Activated T-helper 1 cell treated with anti-CD3 and anti-CD28 coated beads, Interleukin-12 subunit alpha, Interleukin-12 subunit beta, Interleukin-2, Interleukin-4 antibody, amounts not matched to agents 30 ng/mL and 10 ng/mL and 1 ng/mL, durations not matched to agents 14 hours and 24 hours and 36 hours (primary cell): ENCODE measurements at regions not wholly inside any gene's neighbourhood (a gene's known extent, or its start where the extent isn't known, plus 50 kb on each side); places are given as distances from the start of the nearest gene placed in this dataset.

Experiments used
- DNase-seq: peaks from one replicate; pipeline ENCODE4 v3.0.0; 2021; ENCODE audit warnings: low spot score
- H3K27ac Mint-ChIP-seq: one replicate; pipeline ENCODE4 v1.8.0; 2021; ENCODE audit warnings: mild to moderate bottlenecking, mixed read lengths
- H3K27me3 Mint-ChIP-seq: one replicate; pipeline ENCODE4 v1.8.0; 2022; ENCODE audit warnings: mild to moderate bottlenecking, moderate library complexity, mixed read lengths; ENCODE audit not compliant: insufficient read depth
- H3K36me3 Mint-ChIP-seq: one replicate; pipeline ENCODE4 v1.8.0; 2021; ENCODE audit warnings: low read depth, mixed read lengths
- H3K4me1 Mint-ChIP-seq: one replicate; pipeline ENCODE4 v1.8.0; 2021; ENCODE audit warnings: low read depth, mixed read lengths
- H3K4me3 Mint-ChIP-seq: one replicate; pipeline ENCODE4 v1.8.0; 2021; ENCODE audit warnings: mild to moderate bottlenecking, moderate library complexity, mixed read lengths
- H3K9me3 Mint-ChIP-seq: one replicate; pipeline ENCODE4 v1.8.0; 2021; ENCODE audit warnings: mixed read lengths
- intact Hi-C: fragments of 100-400 bp; cut with micrococcal nuclease; formaldehyde crosslinking; loops from one replicate; pipeline ENCODE4 v1.15.1; 2024

DNA sequence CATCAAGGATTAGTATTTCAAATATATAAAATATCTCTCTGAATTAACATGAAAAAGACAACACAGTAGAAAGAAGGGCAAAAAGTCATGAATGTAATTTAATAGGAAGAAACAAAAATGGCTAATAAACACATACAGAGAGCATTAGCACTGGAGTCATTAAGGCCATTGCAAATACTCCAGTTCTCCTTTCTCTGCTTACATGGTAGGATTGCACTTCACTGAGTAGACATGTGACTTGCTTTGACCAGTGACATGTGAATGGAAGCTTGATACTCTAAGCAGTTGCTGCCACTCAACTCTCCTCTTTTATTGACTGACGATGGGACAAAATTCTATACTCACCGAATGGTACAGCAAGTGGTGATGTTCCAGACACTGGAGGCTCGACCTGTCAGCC lies 153.9 kb upstream of the LGALSL start:
- Mint-ChIP-seq H3K27me3 (peaks cover 20% of the 10 kb centered on the region), H3K9me3 (no peaks in the 10 kb centered on the region), H3K36me3 (no peaks in the 10 kb centered on the region), H3K4me3 (no peak overlapping the region), H3K27ac (no peak overlapping the region), H3K4me1 (peaks cover 28% of the 10 kb centered on the region)
- DNase-seq: no peak
- intact Hi-C loops: no loop called here

DNA sequence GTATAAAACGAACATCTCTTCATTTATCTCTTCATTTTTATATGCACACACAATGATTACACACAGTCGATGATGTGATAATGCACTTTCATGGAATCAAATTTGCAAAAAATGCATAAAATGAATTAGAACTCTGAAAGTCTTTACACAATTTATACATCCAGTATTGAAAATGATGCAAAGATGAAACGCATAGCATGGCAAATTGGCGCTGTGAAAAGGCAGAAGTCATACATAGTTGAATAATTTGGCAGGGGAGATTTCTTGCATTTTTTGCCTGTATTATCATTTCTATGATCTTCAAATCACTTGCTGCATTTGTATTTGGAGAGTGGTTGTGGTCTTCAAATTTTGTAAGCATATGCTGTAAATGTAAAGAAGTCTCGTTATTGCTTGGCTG lies 150.7 kb upstream of the LGALSL start:
- H3K4me3 Mint-ChIP-seq: no peak overlapping the region
- H3K27ac Mint-ChIP-seq: no peak overlapping the region
- peaks cover 20% of the 10 kb centered on the region for H3K27me3 Mint-ChIP-seq
- H3K4me1 Mint-ChIP-seq: peaks cover 5% of the 10 kb centered on the region
- H3K9me3 Mint-ChIP-seq: peaks cover 8% of the 10 kb centered on the region
- no peaks in the 10 kb centered on the region for H3K36me3 Mint-ChIP-seq
- no peak for DNase-seq
- intact Hi-C loops: no loop called here

DNA sequence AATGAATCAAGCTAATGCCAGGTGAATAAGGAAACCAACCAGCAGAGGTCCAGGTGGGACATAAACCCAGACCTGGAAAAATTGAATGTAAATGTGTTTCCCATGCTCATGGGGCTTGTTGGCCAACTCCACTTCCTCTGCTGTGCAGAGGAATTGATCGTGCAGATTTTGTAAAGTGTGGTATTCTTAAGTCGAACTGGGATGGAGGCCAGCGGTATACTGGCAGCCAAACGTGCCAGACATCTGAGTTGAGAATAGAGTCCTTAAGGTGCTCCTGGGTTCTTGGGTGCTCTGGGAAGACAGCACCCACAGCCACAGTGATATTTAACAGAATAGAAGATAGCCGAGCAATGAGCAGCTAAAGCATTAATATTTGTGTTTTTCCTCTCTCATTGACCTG lies 146.5 kb upstream of the LGALSL start:
- H3K27me3 Mint-ChIP-seq: peaks cover 6% of the 10 kb centered on the region
- no peaks in the 10 kb centered on the region for H3K4me1 Mint-ChIP-seq
- H3K9me3 Mint-ChIP-seq: peaks cover 8% of the 10 kb centered on the region
- no peak for DNase-seq
- H3K36me3 Mint-ChIP-seq: no peaks in the 10 kb centered on the region
- H3K4me3 Mint-ChIP-seq: no peak overlapping the region
- intact Hi-C loops: no loop called here
- H3K27ac Mint-ChIP-seq: no peak overlapping the region

DNA sequence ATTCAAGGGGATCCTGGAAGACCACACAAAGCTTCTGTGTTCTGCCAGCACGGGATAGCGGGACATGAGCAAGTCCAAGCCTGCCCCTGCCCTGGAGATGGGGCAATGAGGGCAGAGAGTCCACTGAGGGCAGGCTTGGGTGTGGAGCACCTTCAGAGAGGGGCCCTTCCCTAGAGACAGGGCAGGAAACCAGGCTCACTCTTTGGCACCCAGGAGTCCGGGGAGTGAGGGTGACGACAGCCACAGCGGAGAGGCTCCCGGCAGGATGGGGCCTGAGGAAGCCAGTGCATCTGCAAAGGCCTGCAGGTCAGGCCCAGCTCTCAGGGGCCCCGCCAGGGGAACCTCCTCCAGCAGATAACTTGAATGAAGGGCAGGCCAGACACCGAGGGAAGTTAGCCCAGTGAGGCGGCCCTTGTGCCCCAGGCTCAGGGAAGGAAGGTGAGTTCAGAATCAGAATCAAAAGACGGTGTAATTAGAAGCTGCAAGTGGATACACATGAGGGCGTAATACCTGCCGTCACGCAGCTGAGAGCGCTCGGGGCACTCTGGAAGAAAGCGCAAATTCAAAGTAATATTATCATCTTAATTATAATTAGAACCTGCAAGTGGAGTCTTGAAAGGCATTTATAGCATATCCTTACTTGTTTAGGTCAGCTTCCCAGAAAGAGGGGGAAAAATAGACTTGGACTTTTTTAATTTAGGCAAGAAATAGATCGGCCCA lies 142.6 kb upstream of the LGALSL start:
- Mint-ChIP-seq H3K4me1 (no peaks in the 10 kb centered on the region), H3K4me3 (no peak overlapping the region), H3K27ac (no peak overlapping the region), H3K36me3 (no peaks in the 10 kb centered on the region), H3K27me3 (peaks cover 18% of the 10 kb centered on the region), H3K9me3 (no peaks in the 10 kb centered on the region)
- intact Hi-C loops: no loop called here
- DNase-seq: no peak

DNA sequence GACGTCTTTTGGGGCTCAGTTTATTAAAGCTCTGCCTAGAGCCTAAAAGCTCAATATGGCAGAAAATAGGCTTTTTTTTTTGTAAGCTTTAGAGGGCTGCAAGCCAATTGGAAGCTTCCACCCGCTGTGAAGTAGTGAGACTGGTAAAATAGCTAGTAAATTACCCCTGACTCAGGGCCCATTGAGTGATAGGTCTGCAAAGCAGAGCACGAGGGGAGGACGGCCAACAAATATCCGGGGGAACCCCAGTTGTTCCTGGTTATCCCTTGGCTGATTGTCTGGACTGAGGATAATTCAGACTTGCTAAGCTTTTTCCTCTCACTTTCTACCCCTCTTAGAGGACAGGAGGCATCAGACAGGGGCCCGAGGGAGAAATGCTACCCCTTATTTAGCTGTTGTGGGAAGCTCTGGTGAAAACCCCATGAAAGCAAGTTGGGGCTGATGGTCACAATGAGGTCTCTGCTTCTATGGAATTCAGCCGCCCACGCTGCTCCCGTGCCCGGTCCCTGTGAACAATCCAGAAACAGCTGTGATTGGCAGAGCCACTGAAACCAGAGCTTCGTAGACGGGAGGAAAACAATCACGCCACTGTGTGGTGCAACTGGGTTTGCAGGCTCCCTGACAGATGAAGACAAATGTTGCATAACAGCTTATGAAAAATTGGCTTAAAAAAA lies 141.9 kb upstream of the LGALSL start:
- Mint-ChIP-seq H3K27ac (no peak overlapping the region), H3K36me3 (no peaks in the 10 kb centered on the region), H3K4me3 (no peak overlapping the region), H3K9me3 (no peaks in the 10 kb centered on the region), H3K27me3 (peaks cover 18% of the 10 kb centered on the region), H3K4me1 (no peaks in the 10 kb centered on the region)
- no peak for DNase-seq
- intact Hi-C loops: no loop called here

DNA sequence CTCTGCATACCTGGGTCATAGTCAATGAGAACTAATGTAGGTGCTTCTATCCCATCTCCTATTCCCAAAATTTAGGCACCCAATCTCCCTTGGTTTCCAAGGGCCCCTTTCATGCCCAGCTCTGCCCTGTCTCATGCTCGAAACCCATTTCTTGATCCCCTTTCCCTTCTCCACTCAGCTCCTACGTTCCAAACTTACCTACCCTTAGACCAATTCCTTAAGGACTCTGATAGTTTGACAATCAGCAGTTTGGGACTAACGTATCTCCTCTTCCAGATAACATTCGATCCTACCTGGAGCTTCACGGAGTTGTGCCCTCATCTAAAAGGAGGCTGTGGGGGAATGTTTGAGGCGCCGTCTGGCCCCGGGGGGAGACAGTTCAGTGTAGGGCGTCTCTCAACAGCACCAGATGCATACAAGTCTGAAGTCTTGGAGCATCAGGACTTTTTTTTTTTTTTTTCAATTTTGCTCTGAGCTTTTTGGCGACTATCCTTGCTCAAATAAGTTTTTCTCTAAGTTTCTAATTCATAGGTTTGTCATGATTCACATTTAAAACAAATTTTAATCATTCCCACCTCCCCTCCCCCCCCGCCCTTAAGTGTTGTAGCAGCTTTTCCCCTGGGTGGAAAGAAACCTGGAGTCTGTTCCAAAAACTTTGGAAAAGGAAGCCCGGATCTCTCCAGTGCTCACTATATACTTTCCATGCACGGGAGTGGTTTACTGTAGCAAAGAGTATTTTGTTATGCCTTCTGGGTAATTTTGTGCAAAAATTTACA lies 141.2 kb upstream of the LGALSL start:
- no peak for DNase-seq
- Mint-ChIP-seq H3K4me1 (peaks cover 4% of the 10 kb centered on the region), H3K36me3 (no peaks in the 10 kb centered on the region), H3K27me3 (peaks cover 18% of the 10 kb centered on the region), H3K9me3 (no peaks in the 10 kb centered on the region), H3K27ac (no peak overlapping the region), H3K4me3 (no peak overlapping the region)
- intact Hi-C loops: no loop called here

DNA sequence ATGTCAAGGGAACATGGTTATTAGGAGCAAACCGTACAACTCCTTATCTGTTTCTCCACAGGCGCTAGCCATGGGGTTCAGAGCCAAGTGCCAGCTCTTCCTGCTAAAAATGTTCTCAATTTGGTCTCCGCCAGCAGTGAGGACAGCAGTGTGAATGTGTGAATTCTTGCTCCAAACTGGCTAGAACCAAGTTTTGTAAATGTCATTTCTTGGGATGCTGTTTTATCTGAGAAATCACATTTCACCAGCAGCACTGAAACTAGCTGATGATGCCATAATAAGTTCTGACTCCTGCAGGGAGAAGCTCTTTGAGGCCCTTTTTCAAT lies 140.6 kb upstream of the LGALSL start:
- no peak for DNase-seq
- peaks cover 16% of the 10 kb centered on the region for H3K27me3 Mint-ChIP-seq
- no peak overlapping the region for H3K4me3 Mint-ChIP-seq
- H3K36me3 Mint-ChIP-seq: no peaks in the 10 kb centered on the region
- no peak overlapping the region for H3K27ac Mint-ChIP-seq
- no peaks in the 10 kb centered on the region for H3K9me3 Mint-ChIP-seq
- intact Hi-C loops: no loop called here
- peaks cover 9% of the 10 kb centered on the region for H3K4me1 Mint-ChIP-seq

DNA sequence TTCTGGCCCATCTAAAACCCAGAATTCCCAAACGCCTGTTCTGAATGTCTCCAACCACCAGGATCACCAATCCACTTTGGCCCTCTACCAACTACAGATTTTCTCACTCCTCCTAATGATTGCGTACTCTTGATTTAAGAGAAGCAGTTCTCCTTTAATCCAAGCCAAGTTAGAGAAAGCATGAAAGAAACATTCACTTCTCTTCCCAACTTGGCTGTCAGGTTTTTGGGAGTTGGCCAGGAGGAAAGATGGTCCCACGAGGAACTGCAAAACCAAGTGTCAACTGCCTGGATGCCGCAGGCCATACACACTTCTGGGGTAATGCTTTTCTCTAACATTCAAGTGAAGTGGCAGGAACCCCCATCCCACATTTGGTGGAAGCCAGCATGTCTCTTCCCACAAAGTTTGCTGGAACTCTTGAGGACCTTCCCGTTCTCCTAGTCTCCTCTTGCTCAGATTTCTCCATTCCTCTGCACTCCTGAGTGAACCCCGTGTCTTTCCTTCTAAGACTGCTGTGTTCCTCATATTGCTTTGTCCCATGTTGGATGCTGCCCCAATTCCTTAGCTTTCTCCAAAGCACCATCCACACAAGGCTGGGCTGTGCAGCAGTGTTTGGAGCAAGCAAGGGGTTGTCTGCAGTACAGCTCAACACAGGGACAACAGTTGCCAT lies 138.5 kb upstream of the LGALSL start:
- Mint-ChIP-seq H3K36me3 (no peaks in the 10 kb centered on the region), H3K9me3 (no peaks in the 10 kb centered on the region), H3K4me1 (peaks cover 13% of the 10 kb centered on the region), H3K27me3 (peaks cover 21% of the 10 kb centered on the region), H3K27ac (no peak overlapping the region), H3K4me3 (no peak overlapping the region)
- DNase-seq: no peak
- intact Hi-C loops: no loop called here

DNA sequence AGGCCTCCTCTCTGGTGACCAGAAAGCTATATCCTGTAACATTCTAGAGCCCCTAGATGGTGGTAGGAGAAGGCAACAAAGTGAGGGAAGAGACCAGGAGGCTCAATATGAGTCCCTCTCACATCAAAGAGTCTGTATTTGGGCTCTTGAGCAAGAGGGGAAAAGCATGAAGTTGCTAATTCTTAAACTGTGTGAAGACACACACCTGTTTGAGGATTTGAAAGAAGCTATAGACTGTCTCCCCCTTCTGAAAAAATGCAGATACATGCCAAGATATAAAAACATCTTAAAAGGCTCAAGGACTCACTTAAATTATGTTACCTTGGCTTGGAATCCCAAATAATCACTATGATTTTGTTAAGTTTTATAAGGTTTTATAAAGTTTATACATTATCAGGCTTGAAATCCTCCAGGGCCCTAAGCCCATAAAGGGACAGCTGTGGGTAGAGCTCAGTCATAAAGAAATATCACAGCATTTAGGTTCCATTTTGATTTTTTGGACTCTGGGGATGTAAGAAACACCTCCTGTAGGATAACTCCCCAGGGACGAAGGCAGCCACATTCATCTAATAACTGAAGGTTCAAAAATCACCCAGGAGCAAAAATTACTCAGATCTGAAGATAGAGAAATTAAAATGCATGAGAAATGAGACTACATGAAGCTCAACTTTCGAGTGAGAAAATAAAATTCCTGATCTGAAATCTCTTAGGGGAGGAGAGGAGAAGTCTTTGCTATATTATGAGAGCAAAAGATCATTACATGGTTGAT lies 136.1 kb upstream of the LGALSL start:
- Mint-ChIP-seq H3K36me3 (no peaks in the 10 kb centered on the region), H3K27me3 (peaks cover 30% of the 10 kb centered on the region), H3K27ac (no peak overlapping the region), H3K4me3 (no peak overlapping the region), H3K9me3 (no peaks in the 10 kb centered on the region), H3K4me1 (peaks cover 13% of the 10 kb centered on the region)
- no peak for DNase-seq
- intact Hi-C loops: no loop called here

DNA sequence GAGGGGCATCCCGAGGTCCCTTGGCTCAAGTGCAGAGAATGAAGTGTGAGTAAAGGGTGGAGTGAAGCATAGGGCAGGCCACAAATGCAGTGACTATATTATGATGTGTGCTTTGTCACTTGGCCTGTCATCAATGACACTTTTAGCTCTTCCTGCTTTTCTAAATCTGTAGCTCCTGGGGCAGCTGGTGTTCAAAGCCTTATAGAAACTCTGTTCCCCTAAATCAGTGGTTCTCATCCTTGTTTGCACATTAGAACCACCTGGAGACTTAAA lies 135.6 kb upstream of the LGALSL start:
- no peak overlapping the region for H3K4me3 Mint-ChIP-seq
- peaks cover 19% of the 10 kb centered on the region for H3K4me1 Mint-ChIP-seq
- no peak for DNase-seq
- intact Hi-C loops: no loop called here
- H3K36me3 Mint-ChIP-seq: no peaks in the 10 kb centered on the region
- H3K27ac Mint-ChIP-seq: no peak overlapping the region
- H3K27me3 Mint-ChIP-seq: peaks cover 30% of the 10 kb centered on the region
- no peaks in the 10 kb centered on the region for H3K9me3 Mint-ChIP-seq

DNA sequence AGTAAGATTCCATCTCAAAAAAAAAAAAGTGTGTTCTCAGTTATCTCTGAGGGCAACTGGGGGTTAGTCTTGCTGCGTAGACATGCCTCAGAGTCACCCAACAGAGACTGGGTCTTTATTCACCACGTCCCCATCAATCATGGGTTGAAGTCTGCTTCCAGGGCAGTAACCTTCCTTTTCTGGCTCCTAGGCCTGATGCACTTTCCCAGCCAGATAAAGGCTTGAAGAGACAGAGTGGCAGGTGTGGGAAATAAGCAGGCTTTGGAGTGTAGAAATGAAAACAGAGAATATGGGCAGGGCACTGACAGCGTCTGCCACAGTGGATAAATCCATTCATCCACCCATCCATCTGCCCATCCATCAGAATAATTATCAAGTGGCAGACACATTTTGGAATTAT lies 134.1 kb upstream of the LGALSL start:
- Mint-ChIP-seq H3K4me1 (peaks cover 33% of the 10 kb centered on the region), H3K27ac (no peak overlapping the region), H3K9me3 (no peaks in the 10 kb centered on the region), H3K36me3 (no peaks in the 10 kb centered on the region), H3K27me3 (peaks cover 28% of the 10 kb centered on the region), H3K4me3 (no peak overlapping the region)
- DNase-seq: no peak
- intact Hi-C loops: loop anchor here (10.0 kb wide), 1 partner anchor 735 kb away; the partner anchor contains the start of gene CEP68

DNA sequence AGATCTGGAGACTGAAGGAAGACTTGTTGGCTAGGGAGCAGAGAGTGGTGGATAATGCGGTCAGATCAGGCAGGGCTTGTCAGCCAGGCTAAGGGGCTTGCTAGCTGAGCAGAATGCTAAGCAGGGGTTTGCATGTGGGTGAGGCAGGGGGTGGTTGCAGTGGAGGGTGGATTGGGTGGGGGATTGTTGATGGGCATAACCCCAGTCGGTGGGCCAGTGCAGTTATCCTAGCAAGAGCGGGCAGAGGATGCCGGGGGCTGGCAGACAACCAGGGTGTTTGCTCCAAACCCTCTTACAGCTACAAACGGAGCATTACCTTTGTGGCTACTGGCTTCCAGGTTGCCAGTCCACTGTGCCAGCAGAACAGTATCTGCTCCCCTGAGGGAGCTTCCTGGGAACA lies 131.5 kb upstream of the LGALSL start:
- Mint-ChIP-seq H3K4me3 (no peak overlapping the region), H3K27ac (no peak overlapping the region), H3K27me3 (peaks cover 24% of the 10 kb centered on the region), H3K4me1 (peaks cover 59% of the 10 kb centered on the region), H3K9me3 (no peaks in the 10 kb centered on the region), H3K36me3 (no peaks in the 10 kb centered on the region)
- intact Hi-C loops: loop anchor here (10.0 kb wide), 1 partner anchor 732 kb away; the partner anchor contains the start of gene CEP68
- no peak for DNase-seq
